HEK293 (cell line): ENCODE measurements at regions not wholly inside any gene's neighbourhood (a gene's known extent, or its start where the extent isn't known, plus 50 kb on each side); places are given as distances from the start of the nearest gene placed in this dataset.

ENCODE experiments used
- CTCF ChIA-PET: fragments of 350-600 bp; formaldehyde crosslinking; extraction: SDS; loops from one replicate; lab custom pipeline; 2021; ENCODE audit warnings: antibody characterized with exemption; lab: Yijun Ruan, JAX
- POLR2A ChIA-PET: fragments of 300-600 bp; formaldehyde crosslinking; extraction: SDS; loops from one replicate; lab custom pipeline; 2020; ENCODE audit warnings: antibody characterized with exemption, inconsistent platforms; lab: Yijun Ruan, JAX
- H3K27ac ChIP-seq: fragments of 200-500 bp; sonication (Bioruptor generic); 2 replicates; pipeline ENCODE4 v1.5.1; 2014; ENCODE audit warnings: low read depth, low read length, control low read depth, inconsistent platforms; ENCODE audit errors: extremely low read depth
- H3K36me3 ChIP-seq, 2 experiments: fragments of 200-500 bp in 1 of 2; sonication (Bioruptor generic) in 1 of 2; 1 replicate in 1 of 2; 2 replicates in 1 of 2; pipeline ENCODE4 v1.5.1; 2014 to 2017; ENCODE audit warnings: inconsistent platforms in 2 of 2, low read length in 2 of 2; ENCODE audit not compliant: control insufficient read depth in 2 of 2, insufficient read depth in 1 of 2
- H3K4me1 ChIP-seq: fragments of 200-500 bp; sonication (Bioruptor generic); 2 replicates; pipeline ENCODE4 v1.5.1; 2014; ENCODE audit warnings: mild to moderate bottlenecking, low read length, inconsistent platforms; ENCODE audit not compliant: control insufficient read depth, insufficient read depth
- H3K4me3 ChIP-seq: 2 replicates; pipeline ENCODE4 v1.5.1; 2011; ENCODE audit warnings: low read depth, mild to moderate bottlenecking, control low read depth, low read length, moderate library complexity
- H3K9me3 ChIP-seq: fragments of 200-500 bp; sonication (Bioruptor generic); 2 replicates; pipeline ENCODE4 v1.5.1; 2014; ENCODE audit warnings: low read depth, low read length, inconsistent platforms; ENCODE audit not compliant: control insufficient read depth, insufficient read depth
- AEBP2 ChIP-seq: fragments of 450-650 bp; formaldehyde crosslinking; IDR thresholded peaks from 2 replicates; pipeline ENCODE4 v1.5.1; 2016; ENCODE audit warnings: missing biosample characterization, missing genetic modification characterization, borderline replicate concordance
- GLI2 ChIP-seq: fragments of 450-650 bp; formaldehyde crosslinking; IDR thresholded peaks from 2 replicates; pipeline ENCODE4; 2017; ENCODE audit warnings: missing biosample characterization, missing genetic modification characterization, low read depth, borderline replicate concordance
- INSM2 ChIP-seq: fragments of 450-650 bp; formaldehyde crosslinking; IDR thresholded peaks from 2 replicates; pipeline ENCODE4 v1.5.1; 2016; ENCODE audit warnings: missing biosample characterization, missing genetic modification characterization
- PATZ1 ChIP-seq: fragments of 450-650 bp; formaldehyde crosslinking; IDR thresholded peaks from 2 replicates; pipeline ENCODE4 v1.5.1; 2016; ENCODE audit warnings: missing biosample characterization, missing genetic modification characterization
- SETDB1 ChIP-seq: IDR thresholded peaks from one replicate; pipeline ENCODE4 v1.6.1; 2017; ENCODE audit warnings: mild to moderate bottlenecking, low read length, moderate library complexity, mixed read lengths; ENCODE audit not compliant: insufficient read length
- YY1 ChIP-seq: fragments of 450-650 bp; formaldehyde crosslinking; IDR thresholded peaks from 2 replicates; pipeline ENCODE4 v1.5.1; 2018; ENCODE audit warnings: missing biosample characterization, missing genetic modification characterization
- ZFP41 ChIP-seq: fragments of 450-650 bp; formaldehyde crosslinking; IDR thresholded peaks from 2 replicates; pipeline ENCODE4 v1.5.1; 2016; ENCODE audit warnings: missing biosample characterization, missing genetic modification characterization, borderline replicate concordance
- ZNF112 ChIP-seq: fragments of 450-650 bp; formaldehyde crosslinking; IDR thresholded peaks from 2 replicates; pipeline ENCODE4 v1.5.0; 2017; ENCODE audit warnings: missing biosample characterization, missing genetic modification characterization
- ZNF16 ChIP-seq: fragments of 450-650 bp; formaldehyde crosslinking; IDR thresholded peaks from 2 replicates; pipeline ENCODE4 v1.5.1; 2016; ENCODE audit warnings: low read depth, missing biosample characterization, missing genetic modification characterization
- ZNF175 ChIP-seq: fragments of 450-650 bp; formaldehyde crosslinking; IDR thresholded peaks from 2 replicates; pipeline ENCODE4 v1.5.1; 2016; ENCODE audit warnings: missing biosample characterization, missing genetic modification characterization
- ZNF211 ChIP-seq: fragments of 450-650 bp; formaldehyde crosslinking; IDR thresholded peaks from 2 replicates; pipeline ENCODE4 v1.5.1; 2016; ENCODE audit warnings: low read depth, missing biosample characterization, missing genetic modification characterization
- ZNF24 ChIP-seq: fragments of 450-650 bp; formaldehyde crosslinking; IDR thresholded peaks from 2 replicates; pipeline ENCODE4 v1.5.1; 2016; ENCODE audit warnings: missing biosample characterization, missing genetic modification characterization
- ZNF292 ChIP-seq: fragments of 450-650 bp; formaldehyde crosslinking; IDR thresholded peaks from 2 replicates; pipeline ENCODE4 v1.5.1; 2016; ENCODE audit warnings: low read depth, missing biosample characterization, missing genetic modification characterization, borderline replicate concordance
- ZNF335 ChIP-seq: fragments of 450-650 bp; formaldehyde crosslinking; conservative IDR thresholded peaks from 2 replicates; pipeline ENCODE4 v1.5.1; 2016; ENCODE audit warnings: missing biosample characterization, missing genetic modification characterization
- ZNF48 ChIP-seq: fragments of 450-650 bp; formaldehyde crosslinking; IDR thresholded peaks from 2 replicates; pipeline ENCODE4 v1.5.1; 2016; ENCODE audit warnings: missing biosample characterization, missing genetic modification characterization
- ZNF501 ChIP-seq: fragments of 450-650 bp; formaldehyde crosslinking; IDR thresholded peaks from 2 replicates; pipeline ENCODE4 v1.5.1; 2016; ENCODE audit warnings: missing biosample characterization, missing genetic modification characterization
- ZNF514 ChIP-seq: fragments of 450-650 bp; formaldehyde crosslinking; IDR thresholded peaks from 2 replicates; pipeline ENCODE4 v1.5.1; 2016; ENCODE audit warnings: missing biosample characterization, missing genetic modification characterization
- ZNF580 ChIP-seq: fragments of 450-650 bp; formaldehyde crosslinking; IDR thresholded peaks from 2 replicates; pipeline ENCODE4 v1.5.1; 2016; ENCODE audit warnings: missing biosample characterization, missing genetic modification characterization
- ZNF585B ChIP-seq: fragments of 450-650 bp; formaldehyde crosslinking; IDR thresholded peaks from 2 replicates; pipeline ENCODE4 v1.5.1; 2016; ENCODE audit warnings: missing biosample characterization, missing genetic modification characterization
- ZNF621 ChIP-seq: fragments of 450-650 bp; formaldehyde crosslinking; IDR thresholded peaks from 2 replicates; pipeline ENCODE4 v1.5.1; 2017; ENCODE audit warnings: missing biosample characterization, missing genetic modification characterization
- ZNF747 ChIP-seq: fragments of 450-650 bp; formaldehyde crosslinking; IDR thresholded peaks from 2 replicates; pipeline ENCODE4 v1.5.1; 2016; ENCODE audit warnings: missing biosample characterization, missing genetic modification characterization
- ZNF843 ChIP-seq: fragments of 450-650 bp; formaldehyde crosslinking; IDR thresholded peaks from 2 replicates; pipeline ENCODE4 v1.5.1; 2016; ENCODE audit warnings: missing biosample characterization, missing genetic modification characterization

DNA sequence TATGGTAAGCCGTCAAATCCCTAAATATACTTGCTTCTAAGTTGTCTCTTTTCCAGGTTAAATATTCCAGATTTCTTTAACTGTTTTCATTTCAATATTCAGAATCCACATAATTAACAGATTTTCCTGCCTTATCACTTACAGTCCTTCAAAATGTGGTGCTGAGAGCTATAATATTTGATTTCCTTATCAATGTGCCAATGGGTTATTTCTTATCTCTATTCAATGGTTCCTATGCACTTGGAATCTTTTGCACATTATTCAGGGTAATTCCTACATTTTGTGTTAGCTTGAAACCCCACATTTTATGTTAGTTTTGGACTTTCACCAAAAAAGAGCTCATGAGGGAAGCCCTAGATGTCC lies 173.5 kb downstream of the ZFP36L2 start (continued):
- no peak for TF ChIP-seq INSM2 (tag by site-specific recombination)
- TF ChIP-seq ZNF580 (tag by site-specific recombination) = no peak
- no peak for TF ChIP-seq ZNF175 (tag by site-specific recombination)
- no peak for TF ChIP-seq ZNF24 (tag by site-specific recombination)
- TF ChIP-seq GLI2 (tag by site-specific recombination) = no peak
- TF ChIP-seq ZNF112 (tag by site-specific recombination) = no peak
- no peak for TF ChIP-seq YY1 (tag by site-specific recombination)
- TF ChIP-seq ZNF621 (tag by site-specific recombination) = no peak
- no peak for TF ChIP-seq ZNF501 (tag by site-specific recombination)
- TF ChIP-seq ZNF16 (tag by site-specific recombination) = no peak

GRCh38 chr2:43052204-43052943 lies 174.0 kb downstream of the ZFP36L2 start:
- H3K4me3 ChIP-seq = no peak overlapping the region
- TF ChIP-seq ZNF514 (tag by site-specific recombination) = no peak
- no peak for TF ChIP-seq ZFP41 (tag by site-specific recombination)
- no peak for TF ChIP-seq PATZ1 (tag by site-specific recombination)
- TF ChIP-seq SETDB1 = no peak
- no peak for TF ChIP-seq ZNF335 (tag by site-specific recombination)
- TF ChIP-seq ZNF843 = no peak
- no peak for TF ChIP-seq ZNF585B (tag by site-specific recombination)
- no peak for TF ChIP-seq ZNF292 (tag by site-specific recombination)
- no peak for TF ChIP-seq ZNF16 (tag by site-specific recombination)
- TF ChIP-seq ZNF175 (tag by site-specific recombination) = no peak
- no peak for TF ChIP-seq ZNF48 (tag by site-specific recombination)
- TF ChIP-seq ZNF211 (tag by site-specific recombination) = no peak
- no peak for TF ChIP-seq AEBP2 (tag by site-specific recombination)
- TF ChIP-seq ZNF747 (tag by site-specific recombination) = no peak
- H3K36me3 ChIP-seq = no peaks in the 10 kb centered on the region
- no peaks in the 10 kb centered on the region for H3K4me1 ChIP-seq
- ChIA-PET POLR2A (no interaction called here), CTCF (interaction anchor here (0.6 to 1.2 kb wide), 3 partner anchors 7 to 91 kb away, joined by 3 to 4 read pairs (median 4); no protein-coding TSS in a partner anchor)
- no peak overlapping the region for H3K27ac ChIP-seq
- H3K9me3 ChIP-seq = no peaks in the 10 kb centered on the region
